ENCODE measurements at regions not wholly inside any gene's neighbourhood (a gene's known extent, or its start where the extent isn't known, plus 50 kb on each side); places are given as distances from the start of the nearest gene placed in this dataset.

DNA sequence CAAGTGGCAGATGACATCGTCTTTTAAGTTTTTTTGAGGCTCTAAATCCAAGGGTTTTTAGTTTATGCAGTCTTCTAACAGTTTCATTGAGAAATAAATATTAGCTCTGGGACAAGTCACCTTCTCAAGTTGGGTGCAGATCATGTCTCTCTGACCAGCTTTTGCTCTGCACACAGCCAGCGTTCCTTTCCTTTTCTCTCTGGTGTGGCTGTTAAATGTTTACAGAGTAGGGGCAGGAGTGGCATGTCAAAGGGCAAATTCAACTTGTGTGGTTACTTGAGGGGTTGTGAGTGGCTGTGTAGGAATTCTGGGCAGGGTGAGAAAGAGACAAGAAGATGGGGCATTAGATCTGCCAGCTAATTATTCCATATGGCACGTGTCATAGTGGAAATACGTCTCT is 187.5 kb upstream of the HMHB1 start:
- 67 to 79% methylated on average over 3 to 4 of the region's 4 CpGs for WGBS, 2 donors (ENCODE audit: low coverage in 1 of 2)
- Histone ChIP-seq H3K27me3 (no peaks in the 10 kb centered on the region), H3K4me1 (no peaks in the 10 kb centered on the region), H3K9me3 (no peaks in the 10 kb centered on the region), H3K36me3 (no peaks in the 10 kb centered on the region), H3K4me3 (no peak overlapping the region), H3K27ac (no peak overlapping the region)
- no peak for ATAC-seq
- TF ChIP-seq, protein P1, sequence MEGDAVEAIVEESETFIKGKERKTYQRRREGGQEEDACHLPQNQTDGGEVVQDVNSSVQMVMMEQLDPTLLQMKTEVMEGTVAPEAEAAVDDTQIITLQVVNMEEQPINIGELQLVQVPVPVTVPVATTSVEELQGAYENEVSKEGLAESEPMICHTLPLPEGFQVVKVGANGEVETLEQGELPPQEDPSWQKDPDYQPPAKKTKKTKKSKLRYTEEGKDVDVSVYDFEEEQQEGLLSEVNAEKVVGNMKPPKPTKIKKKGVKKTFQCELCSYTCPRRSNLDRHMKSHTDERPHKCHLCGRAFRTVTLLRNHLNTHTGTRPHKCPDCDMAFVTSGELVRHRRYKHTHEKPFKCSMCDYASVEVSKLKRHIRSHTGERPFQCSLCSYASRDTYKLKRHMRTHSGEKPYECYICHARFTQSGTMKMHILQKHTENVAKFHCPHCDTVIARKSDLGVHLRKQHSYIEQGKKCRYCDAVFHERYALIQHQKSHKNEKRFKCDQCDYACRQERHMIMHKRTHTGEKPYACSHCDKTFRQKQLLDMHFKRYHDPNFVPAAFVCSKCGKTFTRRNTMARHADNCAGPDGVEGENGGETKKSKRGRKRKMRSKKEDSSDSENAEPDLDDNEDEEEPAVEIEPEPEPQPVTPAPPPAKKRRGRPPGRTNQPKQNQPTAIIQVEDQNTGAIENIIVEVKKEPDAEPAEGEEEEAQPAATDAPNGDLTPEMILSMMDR (IDR thresholded peaks at IDR 0.05), result no peak
- TF ChIP-seq POLR2AphosphoS5 (IDR thresholded peaks at IDR 0.05), result no peak
- no peak for TF ChIP-seq POLR2A (IDR thresholded peaks at IDR 0.05)
- no peak for TF ChIP-seq EP300 (IDR thresholded peaks at IDR 0.05)

GRCh38 chr5:143619040-143619439 is 192.9 kb upstream of the HMHB1 start:
- H3K4me1 ChIP-seq, result no peaks in the 10 kb centered on the region
- no peaks in the 10 kb centered on the region for H3K9me3 ChIP-seq
- no peak overlapping the region for H3K27ac ChIP-seq
- H3K4me3 ChIP-seq, result no peak overlapping the region
- WGBS, 2 donors (ENCODE audit: low coverage in 1 of 2), result 88 to 90% methylated on average over 2 of the region's 2 CpGs
- no peak for ATAC-seq
- H3K27me3 ChIP-seq, result no peaks in the 10 kb centered on the region
- TF ChIP-seq, protein P1 (IDR thresholded peaks at IDR 0.05), result no peak
- TF ChIP-seq POLR2AphosphoS5 (IDR thresholded peaks at IDR 0.05) (no peak), POLR2A (IDR thresholded peaks at IDR 0.05) (no peak), EP300 (IDR thresholded peaks at IDR 0.05) (no peak)
- H3K36me3 ChIP-seq, result no peaks in the 10 kb centered on the region

DNA sequence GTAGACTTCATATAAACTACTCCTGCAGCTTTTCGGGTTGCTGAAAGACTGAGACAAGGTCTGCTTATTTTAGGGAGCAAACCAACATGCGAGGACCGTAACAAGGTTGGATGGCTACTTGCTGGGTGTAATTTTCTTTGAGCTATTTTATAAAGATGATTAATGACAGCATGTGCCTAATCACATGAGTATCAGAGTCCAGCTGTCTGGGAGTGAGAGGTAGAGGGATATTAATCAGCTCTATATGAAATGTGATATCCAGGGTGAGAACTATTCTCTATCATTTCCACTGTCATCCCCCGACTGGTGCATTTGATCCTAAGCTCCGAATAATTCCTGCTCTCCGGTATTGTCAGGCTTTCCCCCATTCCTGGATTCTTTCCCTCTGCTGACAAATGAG is 193.8 kb upstream of the HMHB1 start:
- no peaks in the 10 kb centered on the region for H3K36me3 ChIP-seq
- no peak for ATAC-seq
- H3K9me3 ChIP-seq, result no peaks in the 10 kb centered on the region

GRCh38 chr5:143614831-143615230 is 197.1 kb upstream of the HMHB1 start:
- no peaks in the 10 kb centered on the region for H3K4me1 ChIP-seq
- no peak for TF ChIP-seq POLR2AphosphoS5 (IDR thresholded peaks at IDR 0.05)
- no peak for TF ChIP-seq POLR2A (IDR thresholded peaks at IDR 0.05)
- TF ChIP-seq, protein P1 (IDR thresholded peaks at IDR 0.05), result no peak
- TF ChIP-seq EP300 (IDR thresholded peaks at IDR 0.05), result no peak
- H3K9me3 ChIP-seq, result no peaks in the 10 kb centered on the region
- no peak for ATAC-seq
- WGBS, 2 donors (ENCODE audit: low coverage in 1 of 2), result 66 to 73% methylated on average over 4 of the region's 4 CpGs
- H3K4me3 ChIP-seq, result no peak overlapping the region
- H3K27me3 ChIP-seq, result no peaks in the 10 kb centered on the region
- H3K36me3 ChIP-seq, result no peaks in the 10 kb centered on the region
- H3K27ac ChIP-seq, result no peak overlapping the region

More for the DNA sequence above, 193.8 kb upstream of the HMHB1 start:
- 40 to 47% methylated on average over 6 of the region's 6 CpGs for WGBS, 2 donors (ENCODE audit: low coverage in 1 of 2)
- Histone ChIP-seq H3K4me1 (no peaks in the 10 kb centered on the region), H3K27ac (no peak overlapping the region), H3K4me3 (no peak overlapping the region), H3K27me3 (no peaks in the 10 kb centered on the region)
- TF ChIP-seq, protein P1 (IDR thresholded peaks at IDR 0.05), result no peak
- no peak for TF ChIP-seq POLR2AphosphoS5 (IDR thresholded peaks at IDR 0.05)
- TF ChIP-seq EP300 (IDR thresholded peaks at IDR 0.05), result no peak
- no peak for TF ChIP-seq POLR2A (IDR thresholded peaks at IDR 0.05)

DNA sequence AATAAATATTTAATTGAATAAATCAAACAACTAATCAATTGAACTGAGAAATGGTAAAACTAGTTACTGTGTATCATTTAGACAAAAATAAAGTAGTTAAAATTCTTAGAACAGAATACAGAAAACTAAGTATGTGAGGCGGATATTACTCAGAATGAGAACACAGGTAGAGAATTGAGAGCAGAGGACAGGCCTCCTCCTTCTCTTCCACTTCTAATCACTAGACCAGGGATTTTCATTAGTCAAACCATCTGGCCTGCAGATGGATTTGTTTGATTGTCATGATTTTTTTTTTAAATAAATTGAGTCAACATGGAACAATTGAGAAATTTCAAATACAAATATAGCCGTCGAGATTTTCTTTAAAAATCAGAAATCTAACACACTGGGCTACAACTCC is 198.6 kb upstream of the HMHB1 start:
- no peaks in the 10 kb centered on the region for H3K27me3 ChIP-seq
- H3K4me3 ChIP-seq, result no peak overlapping the region
- H3K4me1 ChIP-seq, result no peaks in the 10 kb centered on the region
- H3K9me3 ChIP-seq, result peaks cover 0 to 10% (median 0%) of the 10 kb centered on the region in 3 donors
- H3K27ac ChIP-seq, result no peak overlapping the region
- WGBS, 2 donors (ENCODE audit: low coverage in 1 of 2), result 95 to 100% methylated on average over 3 of the region's 3 CpGs
- TF ChIP-seq POLR2A (IDR thresholded peaks at IDR 0.05) (no peak), EP300 (IDR thresholded peaks at IDR 0.05) (no peak), POLR2AphosphoS5 (IDR thresholded peaks at IDR 0.05) (no peak)
- TF ChIP-seq, protein P1 (IDR thresholded peaks at IDR 0.05), result no peak
- H3K36me3 ChIP-seq, result no peaks in the 10 kb centered on the region
- no peak for ATAC-seq

Data from gastroesophageal sphincter (tissue), 4 donors.